ENCODE measurements at regions not wholly inside any gene's neighbourhood (a gene's known extent, or its start where the extent isn't known, plus 50 kb on each side); places are given as distances from the start of the nearest gene placed in this dataset.

DNA sequence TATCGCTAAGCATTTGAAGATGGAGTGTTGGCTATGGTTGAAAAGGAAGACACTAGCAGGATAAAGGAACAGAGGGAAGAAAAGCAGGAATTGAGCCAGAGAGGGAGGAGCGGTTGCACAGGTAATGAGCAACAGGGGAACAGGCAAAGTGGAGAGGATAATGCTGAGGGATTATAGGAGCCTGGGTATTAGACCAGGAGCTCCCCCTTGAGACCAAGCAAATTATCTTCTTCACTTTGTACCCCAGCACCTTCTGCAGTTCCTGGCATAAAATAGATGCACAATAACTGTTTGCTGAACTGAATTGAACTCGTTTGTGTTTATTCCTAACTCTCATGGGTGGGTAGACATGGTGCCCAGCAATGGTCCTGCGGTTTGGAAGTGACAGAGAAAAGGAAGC is 54.6 kb upstream of the OR5P2 start:
- no peak for DNase-seq (ENCODE audit: low read depth, low spot score)
- TF ChIP-seq, protein P1, sequence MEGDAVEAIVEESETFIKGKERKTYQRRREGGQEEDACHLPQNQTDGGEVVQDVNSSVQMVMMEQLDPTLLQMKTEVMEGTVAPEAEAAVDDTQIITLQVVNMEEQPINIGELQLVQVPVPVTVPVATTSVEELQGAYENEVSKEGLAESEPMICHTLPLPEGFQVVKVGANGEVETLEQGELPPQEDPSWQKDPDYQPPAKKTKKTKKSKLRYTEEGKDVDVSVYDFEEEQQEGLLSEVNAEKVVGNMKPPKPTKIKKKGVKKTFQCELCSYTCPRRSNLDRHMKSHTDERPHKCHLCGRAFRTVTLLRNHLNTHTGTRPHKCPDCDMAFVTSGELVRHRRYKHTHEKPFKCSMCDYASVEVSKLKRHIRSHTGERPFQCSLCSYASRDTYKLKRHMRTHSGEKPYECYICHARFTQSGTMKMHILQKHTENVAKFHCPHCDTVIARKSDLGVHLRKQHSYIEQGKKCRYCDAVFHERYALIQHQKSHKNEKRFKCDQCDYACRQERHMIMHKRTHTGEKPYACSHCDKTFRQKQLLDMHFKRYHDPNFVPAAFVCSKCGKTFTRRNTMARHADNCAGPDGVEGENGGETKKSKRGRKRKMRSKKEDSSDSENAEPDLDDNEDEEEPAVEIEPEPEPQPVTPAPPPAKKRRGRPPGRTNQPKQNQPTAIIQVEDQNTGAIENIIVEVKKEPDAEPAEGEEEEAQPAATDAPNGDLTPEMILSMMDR (IDR thresholded peaks at IDR 0.05; ENCODE audit: insufficient read depth, low read length, missing control alignments): no peak
- ChIA-PET POLR2A (no interaction called here), CTCF (no interaction called here)
- no peak overlapping the region for H3K4me3 ChIP-seq (ENCODE audit: low read depth, low read length)

DNA sequence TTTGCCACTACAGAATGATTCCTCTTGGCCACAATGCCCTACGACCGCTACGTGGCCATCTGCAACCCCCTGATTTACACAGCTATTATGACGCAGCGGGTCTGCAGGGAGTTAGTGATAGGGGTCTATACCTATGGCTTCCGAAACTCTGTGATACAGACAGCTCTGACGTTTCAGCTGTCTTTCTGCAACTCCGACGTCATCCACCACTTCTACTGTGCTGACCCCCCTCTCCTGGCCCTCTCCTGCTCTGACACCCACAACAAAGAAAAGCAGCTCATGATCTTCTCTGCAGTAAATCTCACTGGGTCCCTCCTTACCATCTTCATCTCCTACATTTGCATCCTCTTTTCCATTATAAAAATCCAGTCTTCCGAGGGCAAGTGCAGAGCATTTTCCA is 52.3 kb upstream of the OR5P2 start:
- CTCF ChIA-PET: no interaction called here
- no peak for DNase-seq (ENCODE audit: low read depth, low spot score)
- H3K4me3 ChIP-seq (ENCODE audit: low read depth, low read length): no peak overlapping the region
- TF ChIP-seq, protein P1 (IDR thresholded peaks at IDR 0.05; ENCODE audit: insufficient read depth, low read length, missing control alignments): no peak
- POLR2A ChIA-PET: no interaction called here

Data from AG04449 (cell line).